SK-N-SH (cell line): ENCODE measurements at regions not wholly inside any gene's neighbourhood (a gene's known extent, or its start where the extent isn't known, plus 50 kb on each side); places are given as distances from the start of the nearest gene placed in this dataset.

Source experiments
- CTCF ChIP-seq: fragments of 200-600 bp; sonication (generic); IDR thresholded peaks from 2 replicates; pipeline ENCODE4 v1.6.1; 2017; ENCODE audit warnings: antibody characterized with exemption, mild to moderate bottlenecking, moderate library complexity
- ELF1 ChIP-seq: IDR thresholded peaks from 2 replicates; pipeline ENCODE4 v1.4.0; 2012
- EP300 ChIP-seq, 2 experiments: IDR thresholded peaks; 2 replicates each; pipeline versions ENCODE4 v1.4.0 to v1.6.1; 2012; ENCODE audit warnings: borderline replicate concordance in 1 of 2, low read depth in 1 of 2, low read length in 1 of 2
- EZH2phosphoT487 ChIP-seq: fragments of 200-600 bp; sonication (generic); IDR thresholded peaks from 2 replicates; pipeline ENCODE4 v1.6.1; 2017; ENCODE audit warnings: low read depth, mixed run types, mild to moderate bottlenecking, antibody characterized with exemption, moderate library complexity, borderline replicate concordance
- FOSL2 ChIP-seq: IDR thresholded peaks from 2 replicates; pipeline ENCODE4 v1.4.0; 2012; ENCODE audit warnings: low read depth, mild to moderate bottlenecking, moderate library complexity, borderline replicate concordance
- GABPA ChIP-seq: IDR thresholded peaks from 2 replicates; pipeline ENCODE4 v1.4.0; 2012; ENCODE audit warnings: low read depth, mild to moderate bottlenecking
- GATA2 ChIP-seq: sonication (generic); formaldehyde crosslinking; IDR thresholded peaks from 2 replicates; pipeline ENCODE4 v1.5.0; 2020; ENCODE audit warnings: mild to moderate bottlenecking, missing genetic modification reagents
- JUND ChIP-seq: IDR thresholded peaks from 2 replicates; pipeline ENCODE4 v1.4.0; 2012
- NRF1 ChIP-seq: IDR thresholded peaks from 2 replicates; pipeline ENCODE4 v1.6.1; 2012; ENCODE audit warnings: low read depth, mild to moderate bottlenecking, low read length
- POLR2AphosphoS5 ChIP-seq: IDR thresholded peaks from 2 replicates; pipeline ENCODE4 v1.6.1; 2012; ENCODE audit warnings: low read depth, low read length
- RCOR1 ChIP-seq: fragments of 150-350 bp; IDR thresholded peaks from 2 replicates; pipeline ENCODE4 v1.6.1; 2017; ENCODE audit warnings: antibody characterized with exemption, low read length
- SMC3 ChIP-seq: IDR thresholded peaks from 2 replicates; pipeline ENCODE4 v1.6.1; 2012; ENCODE audit warnings: low read depth, low read length, improper control_type of control experiment
- YY1 ChIP-seq: IDR thresholded peaks from 2 replicates; pipeline ENCODE4 v1.4.0; 2012; ENCODE audit warnings: low read depth, mild to moderate bottlenecking
- TF ChIP-seq, protein P1 (sequence below): IDR thresholded peaks from 2 replicates; pipeline ENCODE4; 2012

DNA sequence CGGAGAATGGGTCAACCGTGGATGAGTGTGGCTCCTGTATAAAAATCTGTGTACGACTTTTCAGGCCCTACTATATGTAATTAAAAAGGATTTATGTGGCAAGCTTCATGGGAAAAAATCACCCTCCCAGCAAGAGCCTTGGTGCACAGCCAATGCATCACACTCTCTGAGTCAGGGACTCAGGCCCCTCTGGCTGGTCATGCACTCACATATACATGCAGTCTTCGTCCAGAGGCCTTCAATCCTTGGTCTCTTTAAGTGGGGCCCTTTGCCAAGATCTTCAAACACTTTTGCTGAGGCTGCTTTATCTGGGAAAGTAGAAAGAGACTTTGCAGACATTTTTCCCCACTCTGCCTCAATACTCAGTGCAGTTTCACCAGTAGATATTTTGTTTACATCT is 311.4 kb upstream of the FSTL5 start:
- no peak for TF ChIP-seq EP300 (IDR thresholded peaks at IDR 0.05; ENCODE audit: borderline replicate concordance in 1 of 2, low read depth in 1 of 2, low read length in 1 of 2)
- TF ChIP-seq CTCF, result no peak
- no peak for TF ChIP-seq POLR2AphosphoS5
- TF ChIP-seq YY1, result no peak
- no peak for TF ChIP-seq JUND
- TF ChIP-seq GABPA, result no peak
- TF ChIP-seq ELF1, result no peak
- TF ChIP-seq SMC3, result no peak
- TF ChIP-seq GATA2, result no peak
- no peak for TF ChIP-seq FOSL2
- TF ChIP-seq, protein P1, sequence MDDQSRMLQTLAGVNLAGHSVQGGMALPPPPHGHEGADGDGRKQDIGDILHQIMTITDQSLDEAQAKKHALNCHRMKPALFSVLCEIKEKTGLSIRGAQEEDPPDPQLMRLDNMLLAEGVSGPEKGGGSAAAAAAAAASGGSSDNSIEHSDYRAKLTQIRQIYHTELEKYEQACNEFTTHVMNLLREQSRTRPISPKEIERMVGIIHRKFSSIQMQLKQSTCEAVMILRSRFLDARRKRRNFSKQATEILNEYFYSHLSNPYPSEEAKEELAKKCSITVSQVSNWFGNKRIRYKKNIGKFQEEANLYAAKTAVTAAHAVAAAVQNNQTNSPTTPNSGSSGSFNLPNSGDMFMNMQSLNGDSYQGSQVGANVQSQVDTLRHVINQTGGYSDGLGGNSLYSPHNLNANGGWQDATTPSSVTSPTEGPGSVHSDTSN, result no peak
- no peak for TF ChIP-seq NRF1
- TF ChIP-seq EZH2phosphoT487, result no peak
- TF ChIP-seq RCOR1, result no peak
